GM18909 (cell line): ENCODE measurements at regions not wholly inside any gene's neighbourhood (a gene's known extent, or its start where the extent isn't known, plus 50 kb on each side); places are given as distances from the start of the nearest gene placed in this dataset.
"Not testable (repeated sequence)": the region's sequence is repeated elsewhere in the genome, so short reads cannot be mapped to it uniquely, and the experiment has no call there.

Experiments used
- ATAC-seq: cut with Tn5 transposase; IDR thresholded peaks from one replicate; pipeline ENCODE4 v1.9.1; 2021; ENCODE audit warnings: mild to moderate bottlenecking; ENCODE audit not compliant: unreplicated experiment, poor library complexity

DNA sequence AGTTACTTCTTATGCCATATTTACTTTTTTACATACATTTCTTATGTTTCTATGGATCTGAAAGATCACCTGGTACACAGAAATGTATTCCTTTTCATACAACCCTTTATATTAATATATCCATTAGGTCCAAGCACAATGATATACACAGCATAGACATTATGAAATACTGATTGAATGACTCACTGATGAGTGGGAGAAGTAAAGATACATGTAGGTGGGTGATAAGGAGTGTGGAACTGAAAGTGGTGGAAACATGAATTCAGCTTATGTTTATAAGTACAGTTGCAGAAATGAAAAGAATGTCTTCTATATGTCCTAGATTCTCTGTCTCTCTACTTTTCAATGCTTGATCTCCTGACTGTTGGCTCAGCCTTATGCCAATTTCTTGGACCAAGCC, 87.9 kb downstream of the YIPF7 start:
- no peak for ATAC-seq

DNA sequence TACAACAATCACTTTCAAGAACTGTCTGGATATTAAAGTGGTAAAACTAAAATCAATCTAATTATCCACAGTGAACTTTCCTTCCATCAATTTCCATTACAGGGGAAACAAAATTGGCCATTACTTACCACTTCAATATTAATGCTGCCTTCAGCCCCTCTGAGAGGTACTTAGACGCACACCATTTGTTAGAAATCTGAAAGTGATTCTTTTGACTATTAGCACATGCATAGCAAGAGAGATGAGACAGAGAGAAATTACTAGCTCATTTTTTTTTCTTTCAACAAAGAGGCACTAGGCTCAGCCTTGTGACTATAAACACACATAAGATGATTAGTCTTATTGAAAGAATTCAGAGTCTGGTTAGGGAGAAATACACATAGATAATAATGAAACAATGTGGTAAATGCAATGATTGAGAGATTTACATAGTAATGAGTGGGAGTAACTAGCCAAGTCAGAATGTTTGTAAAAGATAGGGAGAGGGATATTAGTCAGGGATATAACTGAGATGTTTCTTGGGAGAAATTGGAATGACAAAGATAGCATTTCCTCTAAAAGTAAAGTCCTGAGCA, 93.3 kb downstream of the YIPF7 start:
- ATAC-seq, result no peak

DNA sequence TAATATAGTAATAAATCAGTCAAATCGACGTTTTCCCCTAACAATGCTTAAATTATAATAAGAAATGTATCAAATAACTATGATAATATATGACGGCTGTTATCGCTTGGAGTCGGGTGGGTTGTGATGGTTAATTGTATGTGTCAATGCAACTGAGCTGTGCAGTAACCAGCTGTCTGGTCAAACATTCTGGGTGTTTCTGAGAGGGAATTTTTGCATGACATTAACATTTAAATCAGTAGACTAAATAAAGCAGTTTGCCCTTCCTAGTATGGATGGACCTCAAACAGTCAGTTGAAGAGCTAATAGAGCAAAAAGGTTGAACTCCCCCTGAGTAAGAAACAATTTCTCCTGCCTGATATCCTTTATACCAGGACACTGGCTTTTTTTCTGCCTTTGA, 96.7 kb downstream of the YIPF7 start:
- no peak for ATAC-seq

DNA sequence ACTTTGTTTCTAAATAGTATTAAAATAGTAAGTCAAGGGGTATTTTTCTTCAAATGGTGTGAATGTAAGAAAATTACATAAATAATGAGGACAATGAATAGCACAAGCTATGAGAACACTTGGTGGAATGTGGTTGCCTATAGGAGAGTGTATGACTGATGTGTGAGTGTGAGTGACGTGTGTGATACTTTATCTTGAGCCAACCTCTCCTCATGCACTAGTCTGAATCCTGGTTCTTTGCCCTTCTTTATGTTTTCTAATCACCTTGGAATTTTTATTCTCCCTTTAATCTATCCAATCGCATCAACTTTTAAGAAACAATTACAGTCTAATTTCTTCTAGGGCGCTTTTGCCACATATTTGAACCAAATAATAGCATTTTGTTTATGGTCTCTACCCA, 98.2 kb downstream of the YIPF7 start:
- ATAC-seq, result no peak

DNA sequence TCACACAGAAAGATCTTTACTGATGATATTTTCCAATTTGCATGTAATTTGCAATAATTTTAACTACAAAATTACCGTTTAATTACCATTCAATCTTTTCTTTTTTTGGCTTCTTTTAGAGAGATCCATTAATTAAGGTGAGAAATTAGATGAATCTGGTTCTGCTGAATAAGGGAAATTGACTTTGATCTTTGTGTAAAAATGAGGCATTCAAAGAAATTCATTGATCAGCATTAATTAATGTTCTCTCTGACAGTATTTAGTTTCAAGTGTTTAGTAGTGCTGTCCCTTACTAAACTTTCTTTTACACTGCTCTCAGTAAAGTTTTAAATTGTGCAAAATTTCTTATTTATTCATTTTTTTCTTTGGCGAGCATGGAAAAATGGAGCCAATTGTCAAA, 97.2 kb upstream of the KCTD8 start:
- ATAC-seq, result no peak

DNA sequence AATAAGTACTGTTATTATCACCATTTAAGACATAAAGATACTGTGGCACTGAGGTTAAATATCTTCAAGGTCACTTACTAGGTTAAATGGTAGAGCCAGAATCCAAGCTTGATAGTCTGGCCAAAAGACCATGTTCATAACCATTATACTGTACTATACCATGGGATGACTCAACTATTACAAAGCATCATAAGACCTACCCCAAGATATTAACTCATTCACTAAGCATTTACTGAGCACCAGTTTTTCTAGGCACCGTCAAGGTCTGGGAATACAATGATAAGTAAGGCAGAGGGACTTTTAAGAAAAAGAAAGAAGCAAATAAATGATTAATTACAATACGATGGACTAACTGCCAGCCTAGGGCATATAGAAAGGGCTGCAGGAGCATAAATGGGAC, 95.5 kb upstream of the KCTD8 start:
- ATAC-seq, result no peak

DNA sequence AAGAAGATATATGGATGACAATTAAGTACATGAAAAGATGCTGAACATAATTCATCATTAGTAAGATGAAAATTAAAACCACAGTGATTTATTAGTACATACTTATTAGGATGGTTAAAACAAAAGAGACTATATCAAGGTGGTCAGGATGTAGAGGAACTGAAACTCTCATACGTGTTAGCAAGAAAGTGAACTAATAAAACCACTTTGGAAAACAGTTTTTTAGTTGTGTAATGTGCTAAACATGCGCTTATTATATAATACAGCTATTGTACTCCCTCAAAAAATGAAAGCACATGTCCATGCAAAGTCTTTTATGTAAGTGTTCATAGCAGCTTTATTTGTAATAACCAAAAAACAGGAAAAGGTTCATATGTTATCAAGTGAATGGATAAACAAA, 89.9 kb upstream of the KCTD8 start:
- peak; percentile 50 for ATAC-seq

DNA sequence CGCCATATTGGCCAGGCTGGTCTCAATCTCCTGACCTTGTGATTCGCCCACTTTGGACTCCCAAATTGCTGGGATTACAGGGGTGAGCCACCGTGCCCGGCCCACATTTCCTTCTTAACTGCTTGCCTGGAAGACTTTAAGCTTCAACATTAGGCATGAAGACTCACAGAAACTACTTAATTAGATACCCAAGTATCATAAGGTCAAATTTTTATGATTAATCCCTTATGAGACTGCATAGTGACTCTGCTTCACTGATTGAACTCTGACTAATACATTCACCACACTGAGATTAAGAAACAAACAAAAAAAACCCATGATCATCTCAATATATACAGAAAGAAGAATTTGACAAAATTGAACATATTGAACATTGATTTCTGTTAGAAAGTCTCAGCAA, 87.4 kb upstream of the KCTD8 start:
- no peak for ATAC-seq

DNA sequence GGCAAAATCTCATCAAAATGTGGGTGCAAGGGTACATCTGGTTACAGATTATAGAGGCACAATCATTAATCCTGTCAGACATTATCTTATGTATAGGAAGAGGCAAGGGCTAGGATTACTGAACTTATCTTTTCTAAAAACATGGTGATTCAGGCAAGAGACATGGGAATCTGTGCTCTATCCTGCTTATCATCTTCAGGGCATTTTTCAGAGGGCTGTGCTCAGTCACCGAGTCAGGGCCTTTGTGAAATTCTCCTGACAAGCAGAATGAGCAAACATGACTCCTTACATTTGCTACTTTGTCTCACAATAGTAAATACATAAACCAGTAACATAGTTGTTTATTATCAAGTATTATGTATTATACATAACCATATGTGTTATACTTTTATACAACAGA, 84.2 kb upstream of the KCTD8 start:
- no peak for ATAC-seq

DNA sequence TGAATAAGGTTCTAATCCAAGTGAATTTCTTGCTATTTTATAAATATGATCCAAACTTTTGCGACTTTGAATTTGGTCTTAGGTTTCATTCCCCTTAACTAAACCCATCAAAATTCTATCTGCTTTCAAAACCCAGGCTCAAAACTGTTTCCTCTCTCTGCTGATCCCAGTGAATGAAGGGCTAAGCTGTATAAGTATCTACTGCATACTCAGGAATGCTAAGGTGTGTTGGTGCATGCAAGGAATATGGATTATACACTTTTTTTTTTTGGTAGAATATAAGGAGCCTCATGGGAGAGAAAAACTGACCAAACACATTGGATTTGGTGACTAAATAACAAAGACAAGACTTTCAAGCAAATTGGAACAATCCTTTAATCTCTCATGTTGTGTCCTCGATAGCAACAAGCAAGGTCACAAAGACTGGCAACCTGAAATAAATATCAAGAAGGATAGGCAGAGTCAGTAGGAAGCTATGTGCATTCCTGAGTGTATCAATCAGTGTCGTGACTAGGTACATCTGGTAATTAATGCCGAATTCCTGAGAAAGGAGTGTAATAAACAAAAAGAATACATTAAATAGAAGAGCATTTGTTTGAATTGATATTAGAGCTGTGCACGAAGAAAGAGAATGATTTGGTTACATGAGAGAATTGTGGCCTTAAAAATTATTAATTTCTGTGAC, 74.3 kb upstream of the KCTD8 start:
- ATAC-seq, result no peak

DNA sequence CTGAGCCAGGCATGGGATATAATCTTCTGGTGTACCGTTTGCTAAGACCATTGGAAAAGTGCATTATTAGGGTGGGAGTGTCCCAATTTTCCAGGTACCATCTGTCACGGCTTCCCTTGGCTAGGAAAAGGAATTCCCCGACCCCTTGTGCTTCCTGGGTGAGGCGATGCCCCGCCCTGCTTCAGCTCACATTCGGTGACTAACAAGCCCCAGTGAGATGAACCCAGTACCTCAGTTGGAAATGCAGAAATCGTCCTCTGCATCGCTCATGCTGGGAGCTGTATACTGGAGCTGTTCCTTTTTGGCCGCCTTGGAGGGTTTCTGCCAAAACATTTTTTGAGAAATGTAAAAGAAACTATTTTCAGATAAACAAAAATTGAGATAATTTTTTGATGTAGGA, 53.6 kb upstream of the KCTD8 start:
- ATAC-seq, result not testable (repeated sequence)
